ENCODE measurements at regions not wholly inside any gene's neighbourhood (a gene's known extent, or its start where the extent isn't known, plus 50 kb on each side); places are given as distances from the start of the nearest gene placed in this dataset.
"Not testable (repeated sequence)": the region's sequence is repeated elsewhere in the genome, so short reads cannot be mapped to it uniquely, and the experiment has no call there.

GRCh38 chr3:46797486-46797885, 65.8 kb downstream of the MYL3 start:
- no peaks in the 10 kb centered on the region for H3K9me3 ChIP-seq (ENCODE audit: control insufficient read depth, low read depth, low read length)
- no peaks in the 10 kb centered on the region for H3K36me3 ChIP-seq (ENCODE audit: control insufficient read depth, insufficient read depth, low read length)
- peak; percentile 18 to 24 for DNase-seq
- H3K27me3 ChIP-seq (ENCODE audit: control insufficient read depth, insufficient read depth, low read length) = no peaks in the 10 kb centered on the region
- H3K4me1 ChIP-seq (ENCODE audit: control insufficient read depth, insufficient read depth, low read length) = no peaks in the 10 kb centered on the region
- no peak overlapping the region for H3K4me3 ChIP-seq (ENCODE audit: low read length)
- no peak overlapping the region for H3K27ac ChIP-seq (ENCODE audit: low read length)

GRCh38 chr3:46793340-46793739, 69.9 kb downstream of the MYL3 start:
- not testable (repeated sequence) for H3K27me3 ChIP-seq (ENCODE audit: control insufficient read depth, insufficient read depth, low read length); H3K4me1 ChIP-seq (ENCODE audit: control insufficient read depth, insufficient read depth, low read length); H3K4me3 ChIP-seq (ENCODE audit: low read length); H3K27ac ChIP-seq (ENCODE audit: low read length); H3K36me3 ChIP-seq (ENCODE audit: control insufficient read depth, insufficient read depth, low read length); DNase-seq; H3K9me3 ChIP-seq (ENCODE audit: control insufficient read depth, low read depth, low read length)
- WGBS (ENCODE audit: insufficient coverage, low lambda C conversion rate) = no CpG with 5 or more reads among the region's 2 CpGs

- H3K9me3 ChIP-seq (ENCODE audit: control insufficient read depth, low read depth, low read length) = peaks cover 6% of the 10 kb centered on the region
- H3K4me1 ChIP-seq (ENCODE audit: control insufficient read depth, insufficient read depth, low read length) = no peaks in the 10 kb centered on the region
- H3K36me3 ChIP-seq (ENCODE audit: control insufficient read depth, insufficient read depth, low read length) = no peaks in the 10 kb centered on the region
- H3K4me3 ChIP-seq (ENCODE audit: low read length) = no peak overlapping the region
- no peak for DNase-seq
- no peaks in the 10 kb centered on the region for H3K27me3 ChIP-seq (ENCODE audit: control insufficient read depth, insufficient read depth, low read length)
- no peak overlapping the region for H3K27ac ChIP-seq (ENCODE audit: low read length)
- whole genome bisulfite sequencing (ENCODE audit: insufficient coverage, low lambda C conversion rate) = 80% methylated on average over 1 of the region's 3 CpGs
Observed at GRCh38 chr3:46778101-46778500, 60.4 kb upstream of the PRSS50 start.

- not testable (repeated sequence) for H3K27me3 ChIP-seq (ENCODE audit: control insufficient read depth, insufficient read depth, low read length); H3K4me1 ChIP-seq (ENCODE audit: control insufficient read depth, insufficient read depth, low read length); H3K4me3 ChIP-seq (ENCODE audit: low read length); H3K27ac ChIP-seq (ENCODE audit: low read length); DNase-seq; H3K36me3 ChIP-seq (ENCODE audit: control insufficient read depth, insufficient read depth, low read length)
- H3K9me3 ChIP-seq (ENCODE audit: control insufficient read depth, low read depth, low read length) = peaks cover 13% of the 10 kb centered on the region
- no CpG with 5 or more reads among the region's 3 CpGs for WGBS (ENCODE audit: insufficient coverage, low lambda C conversion rate)
Observed at GRCh38 chr3:46772498-46772897, 54.8 kb upstream of the PRSS50 start.

GRCh38 chr3:46768061-46768460, 50.4 kb upstream of the PRSS50 start:
- DNase-seq = no peak
- no peaks in the 10 kb centered on the region for H3K27me3 ChIP-seq (ENCODE audit: control insufficient read depth, insufficient read depth, low read length)
- H3K9me3 ChIP-seq (ENCODE audit: control insufficient read depth, low read depth, low read length) = peaks cover 19% of the 10 kb centered on the region
- H3K4me1 ChIP-seq (ENCODE audit: control insufficient read depth, insufficient read depth, low read length) = no peaks in the 10 kb centered on the region
- no peaks in the 10 kb centered on the region for H3K36me3 ChIP-seq (ENCODE audit: control insufficient read depth, insufficient read depth, low read length)
- no peak overlapping the region for H3K27ac ChIP-seq (ENCODE audit: low read length)
- no CpG with 5 or more reads among the region's 1 CpG for WGBS (ENCODE audit: insufficient coverage, low lambda C conversion rate)
- H3K4me3 ChIP-seq (ENCODE audit: low read length) = no peak overlapping the region

Measured in large intestine (tissue), 3 donors.